ENCODE measurements at regions not wholly inside any gene's neighbourhood (a gene's known extent, or its start where the extent isn't known, plus 50 kb on each side); places are given as distances from the start of the nearest gene placed in this dataset.
"Not testable (repeated sequence)": the region's sequence is repeated elsewhere in the genome, so short reads cannot be mapped to it uniquely, and the experiment has no call there.

DNA sequence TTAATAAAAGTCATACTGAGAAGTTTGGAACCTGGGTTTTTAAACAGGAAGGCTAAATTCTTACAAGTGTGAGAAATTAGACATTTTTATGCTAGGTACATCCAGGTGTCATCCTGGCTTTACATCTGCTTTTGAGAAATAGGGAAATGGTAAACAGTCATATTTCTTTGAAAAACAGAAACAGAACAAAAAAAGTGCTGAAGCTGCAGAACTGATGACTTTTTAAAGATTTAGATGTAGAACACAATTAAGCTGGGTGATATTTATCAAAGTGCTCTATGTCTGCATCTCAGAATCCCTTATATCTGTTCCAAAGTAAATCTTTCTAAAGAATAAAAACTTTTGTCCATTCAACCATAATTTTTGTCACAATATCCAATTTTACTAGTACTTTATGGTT lies 282.9 kb upstream of the ATXN7L3B start:
- intact Hi-C loops (cut with micrococcal nuclease; ENCODE audit: unreplicated experiment): no loop called here
- H3K9me3 ChIP-seq (ENCODE audit: insufficient read depth, low read depth): peaks cover 13% of the 10 kb centered on the region; the same call in 1 of the 2 replicates
- CTCF ChIA-PET: no interaction called here

DNA sequence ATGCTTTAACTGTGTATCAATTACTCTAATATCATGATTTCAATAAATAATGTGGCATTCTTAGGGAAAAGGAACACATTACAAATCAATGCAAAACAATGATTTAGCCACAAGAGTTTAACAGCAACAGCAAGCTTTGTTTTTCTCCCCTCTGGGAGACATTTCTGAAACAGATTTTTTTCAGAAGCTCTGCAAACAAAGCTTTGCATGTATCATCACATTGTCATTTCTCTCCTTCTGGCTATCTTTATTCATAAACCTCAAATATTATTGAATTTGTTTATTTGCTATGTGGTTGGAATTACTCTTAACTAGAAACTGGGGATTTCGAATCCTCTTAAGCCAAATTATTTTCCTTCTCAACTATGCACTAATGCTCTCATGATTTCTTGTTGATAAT lies 278.4 kb upstream of the ATXN7L3B start:
- Histone ChIP-seq H3K9me2 (ENCODE audit: insufficient read depth) (no peaks in the 10 kb centered on the region), H3K36me3 (ENCODE audit: low read depth) (no peaks in the 10 kb centered on the region), H3K4me1 (replicated peaks; ENCODE audit: insufficient read depth) (peaks cover 5% of the 10 kb centered on the region; the same call in 1 of the 2 replicates), H3K4me2 (no peak overlapping the region), H3K27ac (no peak overlapping the region), H3K9me3 (ENCODE audit: insufficient read depth, low read depth) (0 out of 2 replicates have a peak, but pooled peaks cover 2% of the 10 kb centered on the region), H3F3A (ENCODE audit: insufficient read depth, low read depth) (no peaks in the 10 kb centered on the region), H2AFZ (no peak overlapping the region), H4K20me1 (ENCODE audit: insufficient read depth) (no peaks in the 10 kb centered on the region), H3K27me3 (ENCODE audit: insufficient read depth, low read depth) (no peaks in the 10 kb centered on the region), H3K4me3 (no peak overlapping the region), H3K79me2 (ENCODE audit: low read depth) (no peaks in the 10 kb centered on the region)
- no TSS peak for BruUV-seq (replicated peaks)
- intact Hi-C loops (cut with micrococcal nuclease; ENCODE audit: unreplicated experiment): no loop called here
- TF ChIP-seq EZH2 (IDR thresholded peaks at IDR 0.05; ENCODE audit: low read depth): no peak
- TF ChIP-seq, protein P1, sequence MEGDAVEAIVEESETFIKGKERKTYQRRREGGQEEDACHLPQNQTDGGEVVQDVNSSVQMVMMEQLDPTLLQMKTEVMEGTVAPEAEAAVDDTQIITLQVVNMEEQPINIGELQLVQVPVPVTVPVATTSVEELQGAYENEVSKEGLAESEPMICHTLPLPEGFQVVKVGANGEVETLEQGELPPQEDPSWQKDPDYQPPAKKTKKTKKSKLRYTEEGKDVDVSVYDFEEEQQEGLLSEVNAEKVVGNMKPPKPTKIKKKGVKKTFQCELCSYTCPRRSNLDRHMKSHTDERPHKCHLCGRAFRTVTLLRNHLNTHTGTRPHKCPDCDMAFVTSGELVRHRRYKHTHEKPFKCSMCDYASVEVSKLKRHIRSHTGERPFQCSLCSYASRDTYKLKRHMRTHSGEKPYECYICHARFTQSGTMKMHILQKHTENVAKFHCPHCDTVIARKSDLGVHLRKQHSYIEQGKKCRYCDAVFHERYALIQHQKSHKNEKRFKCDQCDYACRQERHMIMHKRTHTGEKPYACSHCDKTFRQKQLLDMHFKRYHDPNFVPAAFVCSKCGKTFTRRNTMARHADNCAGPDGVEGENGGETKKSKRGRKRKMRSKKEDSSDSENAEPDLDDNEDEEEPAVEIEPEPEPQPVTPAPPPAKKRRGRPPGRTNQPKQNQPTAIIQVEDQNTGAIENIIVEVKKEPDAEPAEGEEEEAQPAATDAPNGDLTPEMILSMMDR (conservative IDR thresholded peaks at IDR 0.05): no peak
- POLR2A ChIA-PET (ENCODE audit: unreplicated experiment): no interaction called here
- DNase-seq: no peak
- CTCF ChIA-PET: no interaction called here

More for the DNA sequence above, 282.9 kb upstream of the ATXN7L3B start:
- POLR2A ChIA-PET (ENCODE audit: unreplicated experiment): no interaction called here
- Histone ChIP-seq H3F3A (ENCODE audit: insufficient read depth, low read depth) (no peaks in the 10 kb centered on the region), H3K4me1 (replicated peaks; ENCODE audit: insufficient read depth) (no peaks in the 10 kb centered on the region), H3K4me2 (no peak overlapping the region), H3K27me3 (ENCODE audit: insufficient read depth, low read depth) (no peaks in the 10 kb centered on the region), H3K9me2 (ENCODE audit: insufficient read depth) (no peaks in the 10 kb centered on the region), H2AFZ (no peak overlapping the region), H4K20me1 (ENCODE audit: insufficient read depth) (no peaks in the 10 kb centered on the region), H3K27ac (no peak overlapping the region), H3K79me2 (ENCODE audit: low read depth) (no peaks in the 10 kb centered on the region), H3K4me3 (no peak overlapping the region), H3K36me3 (ENCODE audit: low read depth) (no peaks in the 10 kb centered on the region)
- no TSS peak for BruUV-seq (replicated peaks)
- no peak for TF ChIP-seq EZH2 (IDR thresholded peaks at IDR 0.05; ENCODE audit: low read depth)
- TF ChIP-seq, protein P1 (conservative IDR thresholded peaks at IDR 0.05): no peak
- no peak for DNase-seq

DNA sequence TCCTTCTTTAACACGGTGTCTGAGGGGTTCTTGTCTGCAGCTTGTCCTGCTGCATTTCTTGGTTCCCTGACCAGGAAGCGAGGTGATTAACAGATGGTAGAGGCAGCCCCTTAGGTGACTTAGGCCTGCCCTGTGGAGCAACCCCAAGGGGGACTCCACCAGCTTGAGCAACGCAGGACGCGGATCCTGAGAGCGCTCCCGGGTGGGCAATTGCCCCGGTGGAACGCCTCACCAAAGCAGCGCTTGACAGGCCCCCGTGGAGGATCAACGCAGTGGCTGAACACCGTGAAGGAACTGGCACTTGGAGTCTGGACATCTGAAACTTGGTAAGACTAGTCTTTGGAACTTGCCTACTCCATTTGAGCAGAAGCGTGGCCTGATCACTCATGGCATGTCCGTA lies 272.9 kb upstream of the ATXN7L3B start:
- intact Hi-C loops (cut with micrococcal nuclease; ENCODE audit: unreplicated experiment): no loop called here
- POLR2A ChIA-PET (ENCODE audit: unreplicated experiment): no interaction called here
- CTCF ChIA-PET: no interaction called here
- Histone ChIP-seq H3K79me2 (ENCODE audit: low read depth) (no peaks in the 10 kb centered on the region), H3K4me1 (replicated peaks; ENCODE audit: insufficient read depth) (peaks cover 5% of the 10 kb centered on the region; the same call in 1 of the 2 replicates), H3K36me3 (ENCODE audit: low read depth) (no peaks in the 10 kb centered on the region), H4K20me1 (ENCODE audit: insufficient read depth) (no peaks in the 10 kb centered on the region), H3K27ac (no peak overlapping the region), H3K9me3 (ENCODE audit: insufficient read depth, low read depth) (no peaks in the 10 kb centered on the region), H3K4me3 (no peak overlapping the region), H3K27me3 (ENCODE audit: insufficient read depth, low read depth) (no peaks in the 10 kb centered on the region), H3K4me2 (no peak overlapping the region), H2AFZ (no peak overlapping the region), H3K9me2 (ENCODE audit: insufficient read depth) (no peaks in the 10 kb centered on the region), H3F3A (ENCODE audit: insufficient read depth, low read depth) (no peaks in the 10 kb centered on the region)
- no TSS peak for BruUV-seq (replicated peaks)
- no peak for DNase-seq
- no peak for TF ChIP-seq EZH2 (IDR thresholded peaks at IDR 0.05; ENCODE audit: low read depth)
- TF ChIP-seq, protein P1 (conservative IDR thresholded peaks at IDR 0.05): no peak

DNA sequence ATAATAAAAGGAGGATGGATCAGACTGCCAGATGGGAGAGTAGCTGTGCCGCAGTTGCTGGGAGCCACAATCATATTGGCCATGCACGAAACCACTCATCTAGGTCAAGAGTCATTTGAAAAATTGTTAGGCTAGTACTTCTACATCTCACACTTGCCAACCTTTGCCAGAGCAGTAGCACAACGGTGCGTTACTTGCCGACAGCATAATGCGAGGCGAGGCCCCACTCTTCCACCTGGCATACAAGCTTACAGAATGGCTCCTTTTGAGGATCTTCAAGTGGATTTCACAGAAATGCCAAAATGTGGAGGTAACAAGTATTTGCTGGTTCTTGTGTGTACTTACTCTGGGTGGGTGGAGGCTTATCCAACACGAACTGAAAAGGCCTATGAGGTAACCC lies 268.3 kb upstream of the ATXN7L3B start:
- H3K4me1 ChIP-seq (replicated peaks; ENCODE audit: insufficient read depth); H3K4me2 ChIP-seq; CTCF ChIA-PET; H3F3A ChIP-seq (ENCODE audit: insufficient read depth, low read depth); H2AFZ ChIP-seq; H3K9me2 ChIP-seq (ENCODE audit: insufficient read depth); BruUV-seq (replicated peaks); H3K79me2 ChIP-seq (ENCODE audit: low read depth); H3K9me3 ChIP-seq (ENCODE audit: insufficient read depth, low read depth); H4K20me1 ChIP-seq (ENCODE audit: insufficient read depth); H3K27ac ChIP-seq; intact Hi-C loops (cut with micrococcal nuclease; ENCODE audit: unreplicated experiment); H3K27me3 ChIP-seq (ENCODE audit: insufficient read depth, low read depth); DNase-seq; H3K4me3 ChIP-seq; H3K36me3 ChIP-seq (ENCODE audit: low read depth); POLR2A ChIA-PET (ENCODE audit: unreplicated experiment): not testable (repeated sequence)
